Stimulated activated memory B cell treated with anti-CD40 and anti-IgM and Interleukin-4, amounts not matched to agents 10 μg/mL and 1 μg/mL and 100 μg/mL, for 72 hours (primary cell): ENCODE measurements at regions not wholly inside any gene's neighbourhood (a gene's known extent, or its start where the extent isn't known, plus 50 kb on each side); places are given as distances from the start of the nearest gene placed in this dataset.
A peak's percentile ranks its signal among the peaks of the same experiment; 100 is the strongest.

Source experiments
- ATAC-seq: fragments of 150-1000 bp; cut with Tn5 transposase; 2 replicates; pipeline ENCODE4 v1.10.0; 2021
- H3K27ac Mint-ChIP-seq: one replicate; pipeline ENCODE4 v1.8.0; 2022; ENCODE audit warnings: mild to moderate bottlenecking, mixed read lengths
- H3K27me3 Mint-ChIP-seq: one replicate; pipeline ENCODE4 v1.8.0; 2022; ENCODE audit warnings: mixed read lengths
- H3K36me3 Mint-ChIP-seq: one replicate; pipeline ENCODE4 v1.8.0; 2022; ENCODE audit warnings: mixed read lengths
- H3K4me1 Mint-ChIP-seq: one replicate; pipeline ENCODE4 v1.8.0; 2022; ENCODE audit warnings: mixed read lengths
- H3K4me3 Mint-ChIP-seq: one replicate; pipeline ENCODE4 v1.8.0; 2022; ENCODE audit warnings: mild to moderate bottlenecking, moderate library complexity, mixed read lengths
- H3K9me3 Mint-ChIP-seq: one replicate; pipeline ENCODE4 v1.8.0; 2022; ENCODE audit warnings: mixed read lengths

DNA sequence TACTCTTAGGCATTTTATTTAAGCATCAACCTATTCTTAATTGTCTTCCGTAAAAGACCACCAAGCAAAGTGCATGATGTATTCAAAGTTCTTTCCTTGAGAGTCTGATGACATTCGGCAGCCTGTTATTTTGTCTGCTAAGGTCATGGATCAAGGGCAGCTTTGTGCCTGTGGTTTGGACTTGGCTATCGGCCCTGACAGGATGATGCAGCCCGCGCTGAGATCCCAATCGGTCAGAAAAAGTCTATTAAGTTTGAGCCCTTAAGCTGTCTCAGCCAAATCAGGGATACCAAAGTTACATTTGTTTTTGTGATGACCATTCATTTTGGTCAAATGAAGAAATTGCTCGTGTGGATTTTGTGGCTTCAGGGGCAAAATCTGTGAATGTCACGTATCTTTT lies 718.9 kb upstream of the FANCL start:
- Mint-ChIP-seq H3K27me3 (peaks cover 17% of the 10 kb centered on the region), H3K4me3 (no peak overlapping the region), H3K4me1 (no peaks in the 10 kb centered on the region), H3K9me3 (no peaks in the 10 kb centered on the region), H3K27ac (no peak overlapping the region), H3K36me3 (no peaks in the 10 kb centered on the region)
- ATAC-seq, result no peak

DNA sequence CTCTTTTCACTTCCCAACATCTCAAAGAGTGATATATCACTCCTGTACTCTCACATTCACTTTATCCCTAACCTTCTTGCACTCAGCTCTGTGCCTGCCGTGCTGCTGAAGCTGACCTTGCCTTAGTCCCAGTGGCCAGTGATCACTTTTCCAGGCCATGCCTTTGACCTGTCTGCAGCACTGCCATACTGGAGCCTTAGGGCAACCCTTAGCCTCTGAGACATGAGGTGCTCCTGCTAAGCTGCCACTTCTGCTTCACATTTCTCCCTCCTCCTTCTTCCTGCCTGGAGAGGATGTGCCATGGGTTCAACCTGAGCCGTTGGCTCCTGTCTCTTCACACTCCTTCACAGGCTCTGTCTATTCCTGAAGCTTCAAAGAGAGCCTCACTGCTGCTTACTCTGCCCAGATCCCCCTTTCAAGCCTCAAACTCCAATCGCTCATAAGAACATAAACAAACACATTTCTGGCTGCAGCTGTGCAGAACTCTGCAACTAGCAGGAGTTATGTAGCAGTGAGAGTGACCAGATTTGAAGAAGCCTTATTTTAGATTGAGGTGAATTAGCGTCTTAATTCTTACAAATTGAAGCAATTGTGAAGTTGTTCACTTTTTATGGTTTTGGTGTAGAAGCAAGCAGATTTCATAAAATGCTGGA lies 716.2 kb upstream of the FANCL start:
- Mint-ChIP-seq H3K27me3 (peaks cover 17% of the 10 kb centered on the region), H3K9me3 (no peaks in the 10 kb centered on the region), H3K4me1 (no peaks in the 10 kb centered on the region), H3K4me3 (no peak overlapping the region), H3K36me3 (no peaks in the 10 kb centered on the region), H3K27ac (no peak overlapping the region)
- peak; percentile 48 for ATAC-seq

DNA sequence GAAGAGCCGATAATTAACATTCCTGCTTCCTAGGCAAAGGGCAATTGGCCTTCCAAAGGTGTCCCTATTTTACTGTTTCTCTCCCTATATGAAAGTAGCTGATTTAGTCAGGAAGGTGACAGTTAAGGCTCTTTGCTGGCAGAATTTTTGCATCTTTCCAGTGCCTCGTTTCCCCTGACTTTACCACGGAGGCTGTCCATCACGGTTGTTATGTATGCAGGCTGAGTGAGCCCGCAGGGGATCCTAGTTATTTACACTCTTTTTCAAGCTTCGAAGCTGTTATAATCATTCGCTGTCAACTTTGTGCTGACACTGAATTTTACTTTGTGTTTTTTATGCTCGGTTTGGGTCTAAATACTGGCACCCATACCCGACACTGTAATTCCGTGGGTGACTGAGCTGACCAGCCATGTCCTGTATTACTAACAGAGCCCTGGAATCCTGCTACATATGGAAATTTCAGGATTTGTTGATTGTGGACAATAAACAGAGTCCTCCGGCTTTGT lies 713.8 kb upstream of the FANCL start:
- ATAC-seq, result no peak
- H3K36me3 Mint-ChIP-seq, result no peaks in the 10 kb centered on the region
- no peak overlapping the region for H3K27ac Mint-ChIP-seq

DNA sequence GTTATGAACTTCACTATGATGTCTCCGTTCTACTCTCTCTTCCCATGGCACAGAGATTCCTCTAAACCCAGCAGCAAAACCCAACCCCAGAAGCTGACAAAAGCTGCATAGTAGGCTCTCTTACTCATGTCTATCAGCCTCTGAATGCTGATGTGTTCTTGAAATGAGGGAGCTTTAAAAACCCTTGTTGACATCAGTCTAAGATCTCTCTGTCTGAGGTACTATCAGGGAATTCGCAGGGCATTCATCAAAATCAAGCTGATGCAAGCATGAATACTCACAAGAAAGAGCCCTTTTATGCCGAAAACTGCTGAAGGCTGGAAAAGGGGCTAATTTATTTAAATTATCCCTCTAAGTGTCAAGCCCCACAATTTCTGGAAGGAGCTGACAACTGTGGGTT lies 710.6 kb upstream of the FANCL start:
- Mint-ChIP-seq H3K9me3 (no peaks in the 10 kb centered on the region), H3K27ac (no peak overlapping the region), H3K4me1 (no peaks in the 10 kb centered on the region), H3K36me3 (no peaks in the 10 kb centered on the region), H3K4me3 (no peak overlapping the region), H3K27me3 (peaks cover 12% of the 10 kb centered on the region)
- ATAC-seq, result no peak

More for the DNA sequence above, 713.8 kb upstream of the FANCL start:
- Mint-ChIP-seq H3K4me1 (no peaks in the 10 kb centered on the region), H3K4me3 (no peak overlapping the region), H3K9me3 (no peaks in the 10 kb centered on the region), H3K27me3 (peaks cover 29% of the 10 kb centered on the region)

DNA sequence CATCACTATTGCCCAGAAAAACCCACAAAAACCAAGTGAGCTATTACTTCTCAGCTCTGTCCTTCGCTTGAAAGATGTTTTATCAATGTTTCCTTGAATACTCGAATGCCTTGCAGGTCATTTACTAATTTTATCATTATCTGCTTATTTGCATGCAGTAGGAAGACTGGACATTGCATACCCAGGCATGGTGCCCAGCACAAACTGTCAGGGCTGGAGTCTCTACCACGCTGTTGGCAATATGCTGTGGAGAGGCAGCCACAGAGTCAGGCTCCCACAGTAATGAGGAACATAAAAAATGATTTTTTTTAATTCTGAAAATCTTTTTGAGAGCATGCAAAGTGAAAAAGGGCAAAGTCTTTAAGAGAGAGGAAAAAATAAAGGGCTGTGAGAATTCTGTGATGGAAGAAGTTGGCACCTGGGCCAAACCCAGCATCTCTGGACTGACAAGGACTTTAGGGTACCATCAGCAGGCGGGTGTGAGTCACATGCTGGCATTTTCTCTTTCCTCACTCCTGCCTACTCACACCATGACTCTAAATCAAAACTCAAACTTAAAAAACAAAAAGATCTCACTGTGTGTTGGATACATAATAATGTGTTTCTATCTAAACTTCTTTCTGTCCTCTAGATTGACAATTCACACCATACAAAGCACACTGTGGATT lies 709.8 kb upstream of the FANCL start:
- Mint-ChIP-seq H3K4me1 (no peaks in the 10 kb centered on the region), H3K36me3 (no peaks in the 10 kb centered on the region), H3K27me3 (peaks cover 11% of the 10 kb centered on the region), H3K4me3 (no peak overlapping the region), H3K27ac (no peak overlapping the region), H3K9me3 (no peaks in the 10 kb centered on the region)
- ATAC-seq, result no peak

DNA sequence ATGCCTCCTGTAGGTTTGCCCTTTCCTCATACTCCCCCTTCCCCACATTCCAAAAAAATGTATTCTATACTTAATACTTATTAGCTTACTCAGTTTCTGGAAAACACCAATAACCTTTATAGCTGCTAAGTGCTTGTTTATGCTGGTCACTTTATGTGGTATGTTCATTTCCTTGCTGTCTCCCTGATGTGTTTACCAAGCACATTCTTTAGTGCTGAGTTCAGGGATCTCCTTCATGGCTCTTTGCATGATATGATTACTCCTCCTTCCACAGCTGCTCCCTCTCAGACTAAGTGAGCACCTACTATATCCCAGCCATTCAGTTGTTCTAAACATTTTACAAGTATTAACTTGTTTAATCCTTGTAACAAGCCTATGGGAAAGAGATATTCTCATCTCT lies 698.3 kb upstream of the FANCL start:
- Mint-ChIP-seq H3K27me3 (peaks cover 8% of the 10 kb centered on the region), H3K4me1 (no peaks in the 10 kb centered on the region), H3K4me3 (no peak overlapping the region), H3K27ac (no peak overlapping the region), H3K9me3 (peaks cover 17% of the 10 kb centered on the region), H3K36me3 (no peaks in the 10 kb centered on the region)
- no peak for ATAC-seq

DNA sequence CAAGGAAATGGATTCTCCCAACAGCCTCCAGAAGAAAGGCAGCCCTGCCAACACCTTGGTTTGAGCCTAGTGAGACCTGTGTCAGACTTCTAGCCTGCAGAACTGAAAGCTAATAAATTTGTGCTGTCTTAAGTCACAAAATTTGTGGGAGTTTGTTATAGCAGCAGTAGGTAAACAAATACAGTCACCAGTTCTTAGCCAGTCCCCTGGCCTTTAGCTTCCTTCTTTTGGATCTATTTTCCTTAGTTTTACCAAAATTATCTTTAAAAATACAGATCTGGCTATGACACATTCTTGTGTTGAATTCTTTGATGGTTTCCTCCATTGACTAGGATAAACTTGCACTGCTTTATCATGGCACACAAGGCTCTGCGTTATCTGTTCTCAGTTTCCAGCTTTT lies 697.9 kb upstream of the FANCL start:
- Mint-ChIP-seq H3K27ac (no peak overlapping the region), H3K27me3 (peaks cover 8% of the 10 kb centered on the region)

DNA sequence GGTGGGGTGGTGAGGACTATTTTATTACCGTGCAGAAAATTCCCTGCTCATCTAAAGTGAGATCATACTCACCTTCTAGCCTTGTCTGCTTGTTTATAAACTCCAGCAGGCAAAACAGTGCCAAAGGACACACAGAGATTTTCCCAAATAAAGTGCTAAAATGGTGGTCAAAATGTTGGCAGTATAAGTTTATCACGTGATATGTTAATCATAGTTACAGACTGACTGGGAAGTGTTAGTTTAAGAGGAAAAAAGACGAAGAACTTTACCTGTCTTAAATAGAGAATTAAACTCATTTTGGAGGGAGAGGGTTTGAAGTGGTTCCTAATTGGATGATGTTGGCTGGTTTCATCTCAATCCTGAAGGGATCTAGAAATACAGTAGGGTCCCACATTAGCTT lies 691.7 kb upstream of the FANCL start:
- no peak for ATAC-seq
- Mint-ChIP-seq H3K27ac (no peak overlapping the region), H3K27me3 (no peaks in the 10 kb centered on the region), H3K36me3 (no peaks in the 10 kb centered on the region), H3K9me3 (no peaks in the 10 kb centered on the region), H3K4me3 (no peak overlapping the region), H3K4me1 (no peaks in the 10 kb centered on the region)

More for the DNA sequence above, 697.9 kb upstream of the FANCL start:
- H3K4me3 Mint-ChIP-seq, result no peak overlapping the region
- no peak for ATAC-seq
- no peaks in the 10 kb centered on the region for H3K4me1 Mint-ChIP-seq
- peaks cover 15% of the 10 kb centered on the region for H3K9me3 Mint-ChIP-seq
- H3K36me3 Mint-ChIP-seq, result no peaks in the 10 kb centered on the region

DNA sequence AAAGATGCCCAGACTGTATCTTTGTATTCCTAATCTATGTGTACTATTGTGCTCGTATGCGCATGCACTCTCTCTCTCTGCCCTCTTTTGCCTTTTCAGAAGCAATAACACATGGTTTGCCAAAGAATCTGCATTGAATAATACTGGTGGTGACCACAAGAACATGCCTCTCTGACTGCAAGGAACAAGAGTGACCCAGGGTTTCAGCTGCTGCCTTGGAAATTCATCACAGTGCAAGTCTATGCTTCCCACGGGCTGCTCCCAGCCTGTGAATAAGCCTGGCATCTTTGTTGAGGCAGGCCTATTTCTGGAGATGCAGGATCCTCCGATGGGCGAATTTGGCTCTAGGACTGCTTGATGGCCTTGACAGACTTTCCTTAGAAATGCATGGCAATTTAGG lies 689.4 kb upstream of the FANCL start:
- H3K27me3 Mint-ChIP-seq, result no peaks in the 10 kb centered on the region
- no peaks in the 10 kb centered on the region for H3K36me3 Mint-ChIP-seq
- no peaks in the 10 kb centered on the region for H3K4me1 Mint-ChIP-seq
- no peak overlapping the region for H3K4me3 Mint-ChIP-seq
- no peak for ATAC-seq
- H3K9me3 Mint-ChIP-seq, result no peaks in the 10 kb centered on the region
- H3K27ac Mint-ChIP-seq, result no peak overlapping the region

DNA sequence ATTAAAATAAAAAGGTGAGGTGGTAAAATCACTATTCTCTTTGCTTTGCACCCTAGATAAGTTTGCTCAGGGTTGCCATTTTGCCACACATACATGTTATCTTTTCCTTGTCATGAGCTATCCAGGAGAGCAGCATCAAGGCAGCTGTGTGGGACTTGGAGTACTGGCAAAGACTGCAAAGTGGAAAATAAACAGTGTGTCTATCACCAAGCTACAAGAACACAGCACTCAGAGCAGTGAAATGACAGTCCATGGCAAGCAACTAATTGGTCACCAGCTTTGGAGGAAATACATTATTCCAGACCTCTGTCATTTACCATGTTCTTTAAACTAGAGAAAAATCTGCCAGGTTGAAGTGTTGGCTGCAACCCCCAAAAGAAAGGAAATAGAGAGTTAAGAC lies 687.8 kb upstream of the FANCL start:
- Mint-ChIP-seq H3K9me3 (no peaks in the 10 kb centered on the region), H3K36me3 (no peaks in the 10 kb centered on the region), H3K4me3 (no peak overlapping the region), H3K27me3 (no peaks in the 10 kb centered on the region), H3K27ac (no peak overlapping the region), H3K4me1 (no peaks in the 10 kb centered on the region)
- no peak for ATAC-seq

DNA sequence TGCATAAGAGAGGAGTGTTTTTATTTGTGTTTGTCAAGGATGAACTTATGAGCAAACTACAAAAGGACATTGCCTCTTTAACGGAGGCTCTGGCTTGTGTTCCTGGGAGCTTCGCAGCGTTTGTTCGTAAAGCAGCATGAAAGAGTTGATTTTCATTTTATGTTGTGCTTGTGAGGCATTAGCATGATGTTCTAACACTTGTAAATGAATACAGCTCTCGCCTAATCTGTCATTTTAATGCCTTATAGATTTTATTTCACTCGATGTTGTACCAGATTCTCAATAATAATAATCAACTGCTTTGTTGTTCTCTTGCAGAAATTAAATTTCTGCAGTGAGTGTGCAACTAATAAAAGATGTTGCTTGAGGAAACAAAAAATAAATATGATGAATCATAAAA lies 687.3 kb upstream of the FANCL start:
- no peaks in the 10 kb centered on the region for H3K4me1 Mint-ChIP-seq
- no peak overlapping the region for H3K27ac Mint-ChIP-seq
- H3K36me3 Mint-ChIP-seq, result no peaks in the 10 kb centered on the region
- H3K27me3 Mint-ChIP-seq, result no peaks in the 10 kb centered on the region
- no peak for ATAC-seq
- no peaks in the 10 kb centered on the region for H3K9me3 Mint-ChIP-seq
- no peak overlapping the region for H3K4me3 Mint-ChIP-seq

DNA sequence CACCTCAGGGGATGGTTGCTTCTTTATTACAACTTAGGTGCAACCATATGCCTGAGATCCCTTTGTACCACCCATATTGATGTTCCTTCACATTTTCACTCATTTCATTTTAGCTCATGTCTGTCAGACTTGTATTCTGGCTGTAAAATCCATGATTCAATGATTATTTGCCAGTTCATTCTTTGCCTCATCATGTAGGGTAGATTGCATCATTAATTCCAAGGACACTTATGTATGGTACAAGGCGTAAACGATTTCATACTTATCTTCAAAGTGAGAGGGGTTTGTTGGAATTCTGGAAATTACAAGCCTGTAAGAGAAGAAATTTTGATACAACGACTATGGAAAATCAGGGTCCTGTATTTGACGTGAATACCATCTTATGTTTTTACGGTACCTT lies 685.0 kb upstream of the FANCL start:
- Mint-ChIP-seq H3K4me3 (no peak overlapping the region), H3K36me3 (no peaks in the 10 kb centered on the region), H3K27me3 (peaks cover 9% of the 10 kb centered on the region), H3K27ac (no peak overlapping the region), H3K9me3 (no peaks in the 10 kb centered on the region), H3K4me1 (no peaks in the 10 kb centered on the region)
- no peak for ATAC-seq

DNA sequence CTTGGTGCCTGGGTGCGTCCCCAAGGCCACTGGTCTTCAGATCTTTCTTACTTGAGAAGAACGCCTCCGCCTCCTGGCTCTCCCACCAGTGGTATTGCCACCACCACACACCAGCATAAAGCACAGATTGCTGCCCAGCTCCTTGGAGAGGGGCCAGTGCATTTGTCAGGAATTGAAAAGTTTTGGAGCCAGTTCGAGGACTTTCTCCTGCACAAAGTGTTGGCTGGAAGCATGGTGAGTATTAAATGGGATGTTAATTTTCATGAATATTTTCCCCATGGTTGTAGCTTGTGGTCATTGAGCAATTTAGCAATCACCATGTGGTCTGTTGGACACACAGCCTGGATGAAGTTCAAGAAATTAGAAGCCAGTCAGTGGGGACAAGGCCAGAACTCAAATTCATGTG lies 684.6 kb upstream of the FANCL start:
- H3K9me3 Mint-ChIP-seq, result no peaks in the 10 kb centered on the region
- no peak overlapping the region for H3K4me3 Mint-ChIP-seq
- H3K27me3 Mint-ChIP-seq, result peaks cover 9% of the 10 kb centered on the region
- no peaks in the 10 kb centered on the region for H3K4me1 Mint-ChIP-seq
- no peak for ATAC-seq
- H3K36me3 Mint-ChIP-seq, result no peaks in the 10 kb centered on the region
- no peak overlapping the region for H3K27ac Mint-ChIP-seq

DNA sequence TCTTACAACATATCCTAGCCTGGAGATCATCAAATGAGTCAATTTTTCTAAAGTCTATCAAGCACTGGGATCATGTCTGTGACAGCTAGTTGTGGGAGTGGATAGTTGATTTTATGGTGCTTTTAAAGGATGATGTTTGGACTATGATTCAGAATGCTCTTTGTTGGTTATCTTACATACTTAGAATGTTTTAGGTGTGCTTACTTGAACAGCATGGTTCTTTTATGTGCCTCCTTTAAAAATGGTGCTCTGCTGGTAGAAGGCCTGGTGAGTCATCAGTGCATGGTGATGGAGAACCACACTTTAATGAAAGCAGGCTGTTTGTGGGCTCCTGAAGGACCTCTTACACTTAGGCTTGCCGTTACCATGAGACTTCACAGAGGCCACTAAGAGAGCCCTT lies 682.7 kb upstream of the FANCL start:
- Mint-ChIP-seq H3K27me3 (peaks cover 9% of the 10 kb centered on the region), H3K9me3 (no peaks in the 10 kb centered on the region), H3K4me1 (no peaks in the 10 kb centered on the region), H3K4me3 (no peak overlapping the region), H3K36me3 (no peaks in the 10 kb centered on the region), H3K27ac (no peak overlapping the region)
- no peak for ATAC-seq

DNA sequence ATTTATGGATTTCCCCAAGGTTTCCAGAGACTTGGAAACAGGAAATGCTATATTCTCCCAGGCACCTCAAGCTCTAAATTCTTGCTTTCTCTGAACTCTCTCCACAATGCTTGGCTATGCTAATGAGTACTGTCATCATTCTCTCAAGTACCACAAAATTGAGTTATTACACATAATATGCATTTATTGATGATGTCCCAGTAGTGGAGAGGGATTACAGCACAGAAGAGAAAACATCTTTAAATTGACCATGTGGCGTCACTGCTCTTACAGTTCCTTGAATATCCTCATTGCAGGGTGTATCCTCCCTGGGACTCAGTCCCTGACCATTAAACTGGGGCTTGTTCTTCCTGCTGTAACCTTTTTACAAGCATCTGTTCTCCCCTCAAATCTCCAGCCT lies 681.1 kb upstream of the FANCL start:
- Mint-ChIP-seq H3K9me3 (no peaks in the 10 kb centered on the region), H3K4me1 (no peaks in the 10 kb centered on the region)
- ATAC-seq, result no peak

DNA sequence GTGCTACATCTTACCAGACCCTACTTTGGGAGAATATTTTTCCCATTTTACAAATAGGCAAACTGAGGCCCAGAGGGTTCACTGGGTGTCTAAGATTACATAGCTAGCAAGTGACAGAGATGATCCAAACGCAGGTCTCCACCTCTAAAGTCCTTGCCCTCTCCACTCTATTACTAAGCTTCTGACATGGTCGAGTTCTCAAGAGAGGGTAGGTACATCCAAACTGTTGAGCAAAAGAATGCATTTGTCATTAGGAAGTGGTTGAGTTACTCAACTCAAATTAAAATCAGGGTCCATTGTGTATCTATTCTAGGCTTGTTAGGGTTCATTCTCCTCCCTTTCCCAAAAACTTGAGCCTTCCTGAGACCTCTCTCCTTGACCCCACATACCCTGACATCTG lies 680.6 kb upstream of the FANCL start:
- H3K27ac Mint-ChIP-seq, result no peak overlapping the region
- no peaks in the 10 kb centered on the region for H3K36me3 Mint-ChIP-seq
- no peak for ATAC-seq
- H3K4me3 Mint-ChIP-seq, result no peak overlapping the region
- H3K4me1 Mint-ChIP-seq, result no peaks in the 10 kb centered on the region
- H3K27me3 Mint-ChIP-seq, result peaks cover 9% of the 10 kb centered on the region
- no peaks in the 10 kb centered on the region for H3K9me3 Mint-ChIP-seq

More for the DNA sequence above, 681.1 kb upstream of the FANCL start:
- peaks cover 9% of the 10 kb centered on the region for H3K27me3 Mint-ChIP-seq
- no peak overlapping the region for H3K27ac Mint-ChIP-seq
- H3K4me3 Mint-ChIP-seq, result no peak overlapping the region
- H3K36me3 Mint-ChIP-seq, result no peaks in the 10 kb centered on the region
